OCI-LY1 (cell line): ENCODE measurements at regions not wholly inside any gene's neighbourhood (a gene's known extent, or its start where the extent isn't known, plus 50 kb on each side); places are given as distances from the start of the nearest gene placed in this dataset.

Experiments
- EZH2 ChIP-seq: fragments of 200-600 bp; sonication (generic), shearing (Covaris generic); IDR thresholded peaks from 2 replicates; pipeline ENCODE4 v1.8.0; 2017; ENCODE audit warnings: borderline replicate concordance, mixed run types, mild to moderate bottlenecking, antibody characterized with exemption, low read length, moderate library complexity, mixed read lengths
- TF ChIP-seq, protein P1 (sequence below): fragments of 200-600 bp; sonication (generic), shearing (Covaris generic); IDR thresholded peaks from 2 replicates; pipeline ENCODE4 v1.5.1; 2017; ENCODE audit warnings: mild to moderate bottlenecking, antibody characterized with exemption, low read length, moderate library complexity, mixed read lengths

DNA sequence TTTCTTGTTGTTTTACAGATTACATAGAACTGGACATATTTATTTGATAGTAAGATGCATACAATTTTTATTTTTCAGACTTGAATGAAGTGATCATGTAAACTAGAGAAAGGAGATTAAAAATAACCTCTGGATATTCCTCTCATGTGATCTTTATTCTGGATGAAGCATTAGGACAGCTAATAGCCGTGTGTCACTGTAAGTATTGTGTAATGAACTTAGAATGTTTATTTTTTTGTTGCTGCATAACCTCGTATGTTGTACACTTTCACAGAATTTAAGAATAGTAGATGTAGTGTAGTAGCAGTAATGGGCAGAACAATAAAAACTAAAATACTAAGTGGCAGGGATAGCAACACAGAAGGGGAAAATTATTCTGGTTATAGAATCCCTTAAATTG, 2094.5 kb upstream of the TENM3 start:
- TF ChIP-seq, protein P1, sequence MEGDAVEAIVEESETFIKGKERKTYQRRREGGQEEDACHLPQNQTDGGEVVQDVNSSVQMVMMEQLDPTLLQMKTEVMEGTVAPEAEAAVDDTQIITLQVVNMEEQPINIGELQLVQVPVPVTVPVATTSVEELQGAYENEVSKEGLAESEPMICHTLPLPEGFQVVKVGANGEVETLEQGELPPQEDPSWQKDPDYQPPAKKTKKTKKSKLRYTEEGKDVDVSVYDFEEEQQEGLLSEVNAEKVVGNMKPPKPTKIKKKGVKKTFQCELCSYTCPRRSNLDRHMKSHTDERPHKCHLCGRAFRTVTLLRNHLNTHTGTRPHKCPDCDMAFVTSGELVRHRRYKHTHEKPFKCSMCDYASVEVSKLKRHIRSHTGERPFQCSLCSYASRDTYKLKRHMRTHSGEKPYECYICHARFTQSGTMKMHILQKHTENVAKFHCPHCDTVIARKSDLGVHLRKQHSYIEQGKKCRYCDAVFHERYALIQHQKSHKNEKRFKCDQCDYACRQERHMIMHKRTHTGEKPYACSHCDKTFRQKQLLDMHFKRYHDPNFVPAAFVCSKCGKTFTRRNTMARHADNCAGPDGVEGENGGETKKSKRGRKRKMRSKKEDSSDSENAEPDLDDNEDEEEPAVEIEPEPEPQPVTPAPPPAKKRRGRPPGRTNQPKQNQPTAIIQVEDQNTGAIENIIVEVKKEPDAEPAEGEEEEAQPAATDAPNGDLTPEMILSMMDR = no peak
- no peak for TF ChIP-seq EZH2
